HepG2 (cell line): ENCODE measurements at regions not wholly inside any gene's neighbourhood (a gene's known extent, or its start where the extent isn't known, plus 50 kb on each side); places are given as distances from the start of the nearest gene placed in this dataset.

ENCODE experiments used
- ATAC-seq: fragments of 200-7000 bp; cut with Tn5 transposase; 3 replicates; pipeline ENCODE4 v1.9.1; 2020; ENCODE audit warnings: mild to moderate bottlenecking, moderate library complexity
- BruUV-seq: library from RNA; stranded (reverse); fragments of 400-500 nt; replicated peaks from 2 replicates; lab custom pipeline; 2021; lab: Mats Ljungman, UMichigan
- CTCF ChIA-PET: fragments of 300-600 bp; formaldehyde crosslinking; extraction: SDS; loops from one replicate; lab custom pipeline; 2021; ENCODE audit warnings: low total read pairs, inconsistent platforms, low intra/inter-chr PET ratio; lab: Yijun Ruan, JAX
- POLR2A ChIA-PET: fragments of 350-600 bp; sonication (Branson Sonifier 250); formaldehyde crosslinking; loops from one replicate; lab custom pipeline; 2020; ENCODE audit warnings: antibody characterized with exemption, inconsistent platforms; lab: Yijun Ruan, JAX
- DNase-seq: peaks from one replicate; pipeline ENCODE4 v3.0.0-alpha.2; 2015; ENCODE audit warnings: low spot score
- FAIRE-seq: peaks from 3 replicates; lab custom pipeline; 2011; peaks lifted over from hg19 to GRCh38; lab: Jason Lieb, UNC
- H2AFZ ChIP-seq: one replicate; pipeline ENCODE4 v1.6.1; 2011; ENCODE audit warnings: low read length, inconsistent platforms
- H3K27ac ChIP-seq: fragments of 300-600 bp; 3 replicates; pipeline ENCODE4 v1.8.0; 2011; ENCODE audit warnings: mixed run types, mild to moderate bottlenecking, mixed read lengths, low read length, inconsistent platforms; ENCODE audit not compliant: insufficient read depth; ENCODE audit errors: extremely low read length
- H3K27me3 ChIP-seq, 2 experiments: fragments of 200-600 bp in 1 of 2; 2 replicates in 1 of 2; 3 replicates in 1 of 2; pipeline versions ENCODE4 v1.6.0 to v1.8.0; 2011; ENCODE audit warnings: low read length in 2 of 2, mild to moderate bottlenecking in 2 of 2, moderate library complexity in 2 of 2, inconsistent platforms in 1 of 2; ENCODE audit not compliant: insufficient read depth in 2 of 2, control insufficient read depth in 1 of 2
- H3K36me3 ChIP-seq, 2 experiments: fragments of 200-600 bp in 1 of 2; replicated peaks in 1 of 2; 2 replicates in 1 of 2; 3 replicates in 1 of 2; pipeline versions ENCODE4 v1.5.1 to v1.8.0; 2011; ENCODE audit warnings: low read length in 2 of 2, inconsistent platforms in 1 of 2; ENCODE audit not compliant: insufficient read depth in 2 of 2, control insufficient read depth in 1 of 2
- H3K4me1 ChIP-seq: 2 replicates; pipeline ENCODE4 v1.5.1; 2012; ENCODE audit warnings: low read length, inconsistent platforms; ENCODE audit not compliant: insufficient read depth
- H3K4me2 ChIP-seq: 2 replicates; pipeline ENCODE4 v1.6.0; 2011; ENCODE audit warnings: low read depth, low read length, inconsistent platforms
- H3K4me3 ChIP-seq, 3 experiments: fragments of 200-600 bp in 1 of 3; sonication (generic), shearing (Covaris generic) in 1 of 3; replicated peaks in 1 of 3; 2 replicates each; pipeline ENCODE4 v1.5.1; 2011 to 2016; ENCODE audit warnings: low read length in 3 of 3, inconsistent platforms in 2 of 3, low read depth in 2 of 3, mild to moderate bottlenecking in 2 of 3, control low read depth in 1 of 3, mixed read lengths in 1 of 3; ENCODE audit not compliant: insufficient read depth in 1 of 3
- H3K79me2 ChIP-seq: one replicate; pipeline ENCODE4 v1.6.1; 2011; ENCODE audit warnings: low read length, inconsistent platforms; ENCODE audit not compliant: insufficient read depth
- H3K9ac ChIP-seq: 2 replicates; pipeline ENCODE4 v1.6.0; 2011; ENCODE audit warnings: mild to moderate bottlenecking, low read depth, low read length, inconsistent platforms; ENCODE audit not compliant: insufficient read depth
- H3K9me3 ChIP-seq: 2 replicates; pipeline ENCODE4 v1.5.1; 2012; ENCODE audit warnings: mild to moderate bottlenecking, low read length
- H4K20me1 ChIP-seq: 2 replicates; pipeline ENCODE4 v1.6.0; 2011; ENCODE audit warnings: inconsistent platforms, mild to moderate bottlenecking, low read length, moderate library complexity; ENCODE audit not compliant: insufficient read depth
- CEBPB ChIP-seq: IDR thresholded peaks from 2 replicates; pipeline ENCODE4 v1.6.1; 2011; ENCODE audit warnings: low read depth, low read length, improper control_type of control experiment, borderline replicate concordance
- FOSL2 ChIP-seq: sonication (generic); formaldehyde crosslinking; IDR thresholded peaks from 2 replicates; pipeline ENCODE4 v1.4.0; 2020; ENCODE audit warnings: missing genetic modification reagents
- FOXA1 ChIP-seq, 2 experiments: fragments of 450-650 bp in 1 of 2; sonication (generic) in 1 of 2; formaldehyde crosslinking in 1 of 2; IDR thresholded peaks; 2 replicates each; pipeline versions ENCODE4 v1.4.0 to v1.6.1; 2016 to 2020; ENCODE audit warnings: missing genetic modification reagents in 1 of 2
- GABPA ChIP-seq, 2 experiments: IDR thresholded peaks; 2 replicates each; pipeline ENCODE4 v1.6.1; 2011 to 2016; ENCODE audit warnings: low read depth in 2 of 2, low read length in 1 of 2, missing biosample characterization in 1 of 2, missing genetic modification characterization in 1 of 2
- NFIC ChIP-seq: IDR thresholded peaks from 2 replicates; pipeline ENCODE4 v1.6.1; 2012; ENCODE audit warnings: mild to moderate bottlenecking, low read length, inconsistent platforms
- NFYB ChIP-seq: sonication (generic); formaldehyde crosslinking; IDR thresholded peaks from 2 replicates; pipeline ENCODE4 v1.4.0; 2020; ENCODE audit warnings: missing genetic modification reagents
- NR2C2 ChIP-seq: sonication (generic); formaldehyde crosslinking; IDR thresholded peaks from 2 replicates; pipeline ENCODE4 v1.4.0; 2020; ENCODE audit warnings: missing genetic modification reagents, mild to moderate bottlenecking, moderate library complexity, borderline replicate concordance
- PHB2 ChIP-seq: fragments of 450-650 bp; IDR thresholded peaks from 2 replicates; pipeline ENCODE4 v1.6.1; 2018; ENCODE audit not compliant: partially characterized antibody
- RAD51 ChIP-seq: fragments of 450-650 bp; IDR thresholded peaks from 2 replicates; pipeline ENCODE4 v1.6.1; 2016; ENCODE audit warnings: borderline replicate concordance
- SALL2 ChIP-seq: sonication (generic); formaldehyde crosslinking; IDR thresholded peaks from 2 replicates; pipeline ENCODE4 v1.8.1; 2023; ENCODE audit warnings: mild to moderate bottlenecking, missing genetic modification reagents, inconsistent platforms
- SAP130 ChIP-seq: IDR thresholded peaks from 2 replicates; pipeline ENCODE4 v1.6.1; 2016; ENCODE audit warnings: low read depth
- SOX5 ChIP-seq: IDR thresholded peaks from 2 replicates; pipeline ENCODE4 v1.6.1; 2016; ENCODE audit warnings: borderline replicate concordance
- WGBS: methylation state at CpG from one replicate; pipeline ENCODE4 v1.1.6; 2017; ENCODE audit warnings: low lambda C conversion rate; 5-methylcytosine and 5-hydroxymethylcytosine counted together
- in situ Hi-C: cut with HindIII; loops from 2 replicates; pipeline ENCODE4 v1.10.0; 2017; ENCODE audit warnings: low pct_unique_long_range_greater_than_20kb; ENCODE audit not compliant: extremely low pct_ligation_motif_present
- intact Hi-C: fragments of 100-400 bp; cut with micrococcal nuclease; formaldehyde crosslinking; loops from one replicate; pipeline ENCODE4 v1.10.0; 2022; ENCODE audit not compliant: unreplicated experiment
- TF ChIP-seq, protein P1 (sequence below): sonication (generic); formaldehyde crosslinking; IDR thresholded peaks from 2 replicates; pipeline ENCODE4 v1.5.0; 2020; ENCODE audit warnings: missing genetic modification reagents
- TF ChIP-seq, protein P2 (sequence below): sonication (generic); formaldehyde crosslinking; IDR thresholded peaks from 2 replicates; pipeline ENCODE4 v1.4.0; 2020; ENCODE audit warnings: mild to moderate bottlenecking, low read depth, missing genetic modification reagents
- TF ChIP-seq, protein P3 (sequence below): sonication (generic); formaldehyde crosslinking; IDR thresholded peaks from 2 replicates; pipeline ENCODE4 v1.4.0; 2020; ENCODE audit warnings: mild to moderate bottlenecking, missing genetic modification reagents

DNA sequence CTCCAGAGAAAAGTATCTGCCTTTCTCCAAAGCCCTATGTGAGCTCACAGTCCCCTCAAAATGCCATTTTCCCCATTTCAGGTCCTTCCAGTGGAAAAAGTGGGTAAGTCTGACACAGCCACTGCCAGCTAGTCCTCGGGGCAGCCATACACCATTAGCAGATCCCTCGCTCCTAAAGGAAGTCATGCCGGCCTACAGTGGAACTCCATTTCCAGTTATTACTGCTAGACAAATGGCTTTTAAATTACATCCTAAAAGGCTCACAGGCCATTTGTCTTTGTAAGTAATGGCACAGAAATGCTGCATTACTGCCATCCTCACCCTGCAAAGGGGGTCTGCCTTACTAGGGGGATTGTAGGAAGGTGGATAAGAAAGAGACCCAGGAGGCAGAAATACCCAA lies 259.4 kb upstream of the SIX2 start:
- no peaks in the 10 kb centered on the region for H3K79me2 ChIP-seq
- POLR2A ChIA-PET = interaction anchor here (1.1 kb wide), 1 partner anchor 62 kb away, joined by 3 read pairs; no protein-coding TSS in a partner anchor
- H2AFZ ChIP-seq = no peak overlapping the region
- no peak overlapping the region for H3K4me3 ChIP-seq
- no peak overlapping the region for H3K9ac ChIP-seq
- no peak for DNase-seq
- no peaks in the 10 kb centered on the region for H4K20me1 ChIP-seq
- no TSS peak for BruUV-seq
- ATAC-seq = no peak
- no peaks in the 10 kb centered on the region for H3K9me3 ChIP-seq
- H3K4me2 ChIP-seq = no peak overlapping the region
- H3K27me3 ChIP-seq = peaks cover under 1 to 17% of the 10 kb centered on the region in 2 experiments; a peak in 4 of 5 replicates
- H3K4me1 ChIP-seq = peaks cover 68% of the 10 kb centered on the region
- FAIRE-seq = no peak
- WGBS = 71% methylated on average over 3 of the region's 3 CpGs
- intact Hi-C loops (no loop called here), in situ Hi-C loops (no loop called here)
- H3K36me3 ChIP-seq = no peaks in the 10 kb centered on the region
- CTCF ChIA-PET = no interaction called here
- no peak overlapping the region for H3K27ac ChIP-seq
- TF ChIP-seq SALL2 (CRISPR knock-in tag) (no peak), SOX5 (no peak), SAP130 (CRISPR knock-in tag) (no peak), GABPA (IDR thresholded peaks at IDR 0.05; ENCODE audit: low read depth, low read length) (no peak), GABPA (CRISPR knock-in tag; IDR thresholded peaks at IDR 0.05; ENCODE audit: low read depth) (no peak)
- TF ChIP-seq, protein P1, sequence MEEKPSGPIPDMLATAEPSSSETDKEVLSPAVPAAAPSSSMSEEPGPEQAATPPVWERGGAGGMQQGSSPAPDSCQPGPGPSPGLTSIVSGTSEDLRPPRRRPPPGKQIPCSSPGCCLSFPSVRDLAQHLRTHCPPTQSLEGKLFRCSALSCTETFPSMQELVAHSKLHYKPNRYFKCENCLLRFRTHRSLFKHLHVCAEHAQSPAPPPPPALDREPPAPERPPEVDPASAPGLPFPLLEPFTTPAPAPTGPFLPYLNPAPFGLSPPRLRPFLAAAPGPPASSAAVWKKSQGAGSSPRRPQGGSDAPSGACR (CRISPR knock-in tag) = no peak
- TF ChIP-seq, protein P2, sequence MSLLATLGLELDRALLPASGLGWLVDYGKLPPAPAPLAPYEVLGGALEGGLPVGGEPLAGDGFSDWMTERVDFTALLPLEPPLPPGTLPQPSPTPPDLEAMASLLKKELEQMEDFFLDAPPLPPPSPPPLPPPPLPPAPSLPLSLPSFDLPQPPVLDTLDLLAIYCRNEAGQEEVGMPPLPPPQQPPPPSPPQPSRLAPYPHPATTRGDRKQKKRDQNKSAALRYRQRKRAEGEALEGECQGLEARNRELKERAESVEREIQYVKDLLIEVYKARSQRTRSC (CRISPR knock-in tag) = no peak

DNA sequence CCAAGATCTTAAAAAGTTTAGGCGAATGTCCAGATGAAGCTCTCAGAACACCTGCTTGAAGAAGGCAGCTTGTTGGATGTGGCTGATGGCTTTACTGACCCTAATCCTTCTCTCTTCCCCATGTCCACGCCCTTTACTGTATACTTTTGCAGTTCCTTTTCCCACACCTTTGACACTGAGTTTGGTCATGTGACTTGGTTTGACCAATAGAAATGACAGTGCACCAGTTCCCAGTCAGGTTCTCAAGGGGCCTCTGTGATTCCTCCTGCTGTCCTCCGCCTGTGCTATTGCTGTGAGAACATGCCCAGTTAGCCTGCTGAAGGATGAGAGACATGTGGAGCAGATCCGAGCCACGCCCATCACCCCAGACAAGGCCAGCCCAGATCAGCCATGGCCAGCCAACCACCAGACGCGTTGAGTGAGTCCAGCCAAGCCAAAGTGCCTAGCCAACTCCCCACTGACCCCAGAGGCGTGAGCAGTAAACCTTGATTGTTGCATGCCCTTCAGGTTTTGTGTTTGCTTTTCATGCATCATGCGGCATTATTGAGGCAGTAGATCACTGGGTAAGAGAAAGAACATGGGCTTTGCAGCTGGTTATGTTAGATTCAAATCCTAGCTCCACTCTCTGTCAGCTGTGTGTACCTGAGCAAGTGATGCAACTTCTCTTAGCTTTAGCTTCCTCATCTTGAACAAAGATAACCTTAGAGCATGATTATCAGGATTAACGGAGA lies 258.0 kb upstream of the SIX2 start:
- Histone ChIP-seq H4K20me1 (no peaks in the 10 kb centered on the region), H3K9me3 (no peaks in the 10 kb centered on the region), H3K4me2 (no peak overlapping the region), H2AFZ (no peak overlapping the region), H3K27me3 (peaks cover 5 to 31% of the 10 kb centered on the region in 2 experiments; a peak in 4 of 5 replicates), H3K4me3 (no peak overlapping the region), H3K27ac (no peak overlapping the region), H3K4me1 (peaks cover 64% of the 10 kb centered on the region), H3K9ac (no peak overlapping the region), H3K36me3 (no peaks in the 10 kb centered on the region), H3K79me2 (no peaks in the 10 kb centered on the region)
- no TSS peak for BruUV-seq
- ChIA-PET POLR2A (no interaction called here), CTCF (no interaction called here)
- TF ChIP-seq FOSL2 (CRISPR knock-in tag) (0 out of 2 replicates have a peak, but pooled peaks have one; percentile 41), NR2C2 (CRISPR knock-in tag) (0 out of 2 replicates have a peak, but pooled peaks have one; percentile 19), NFYB (CRISPR knock-in tag) (peak; percentile 36; the same call in 1 of the 2 replicates), CEBPB (peak; percentile 20; the same call in 1 of the 2 replicates), NFIC (no peak), PHB2 (no peak), RAD51 (peak; percentile 55; the same call in 1 of the 2 replicates), FOXA1 (IDR thresholded peaks at IDR 0.05) (no peak), FOXA1 (CRISPR knock-in tag; IDR thresholded peaks at IDR 0.05) (peak; percentile 5; the same call in 1 of the 2 replicates)
- TF ChIP-seq, protein P3, sequence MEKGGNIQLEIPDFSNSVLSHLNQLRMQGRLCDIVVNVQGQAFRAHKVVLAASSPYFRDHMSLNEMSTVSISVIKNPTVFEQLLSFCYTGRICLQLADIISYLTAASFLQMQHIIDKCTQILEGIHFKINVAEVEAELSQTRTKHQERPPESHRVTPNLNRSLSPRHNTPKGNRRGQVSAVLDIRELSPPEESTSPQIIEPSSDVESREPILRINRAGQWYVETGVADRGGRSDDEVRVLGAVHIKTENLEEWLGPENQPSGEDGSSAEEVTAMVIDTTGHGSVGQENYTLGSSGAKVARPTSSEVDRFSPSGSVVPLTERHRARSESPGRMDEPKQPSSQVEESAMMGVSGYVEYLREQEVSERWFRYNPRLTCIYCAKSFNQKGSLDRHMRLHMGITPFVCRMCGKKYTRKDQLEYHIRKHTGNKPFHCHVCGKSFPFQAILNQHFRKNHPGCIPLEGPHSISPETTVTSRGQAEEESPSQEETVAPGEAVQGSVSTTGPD (CRISPR knock-in tag) = no peak
- 56% methylated on average over 6 of the region's 10 CpGs for WGBS
- intact Hi-C loops (no loop called here), in situ Hi-C loops (no loop called here)
- ATAC-seq = no peak; the same call in 2 of the 3 replicates
- peak; percentile 33 for DNase-seq
- FAIRE-seq = no peak
